ENCODE measurements at regions not wholly inside any gene's neighbourhood (a gene's known extent, or its start where the extent isn't known, plus 50 kb on each side); places are given as distances from the start of the nearest gene placed in this dataset.

- TF ChIP-seq CTCF (IDR thresholded peaks at IDR 0.05) (no peak), EP300 (IDR thresholded peaks at IDR 0.05) (no peak), POLR2A (IDR thresholded peaks at IDR 0.05) (no peak)
Measured at GRCh38 chr22:27186643-27187042, 529.3 kb downstream of the MIAT start.
